ENCODE measurements at regions not wholly inside any gene's neighbourhood (a gene's known extent, or its start where the extent isn't known, plus 50 kb on each side); places are given as distances from the start of the nearest gene placed in this dataset.
"Not testable (repeated sequence)": the region's sequence is repeated elsewhere in the genome, so short reads cannot be mapped to it uniquely, and the experiment has no call there.

DNA sequence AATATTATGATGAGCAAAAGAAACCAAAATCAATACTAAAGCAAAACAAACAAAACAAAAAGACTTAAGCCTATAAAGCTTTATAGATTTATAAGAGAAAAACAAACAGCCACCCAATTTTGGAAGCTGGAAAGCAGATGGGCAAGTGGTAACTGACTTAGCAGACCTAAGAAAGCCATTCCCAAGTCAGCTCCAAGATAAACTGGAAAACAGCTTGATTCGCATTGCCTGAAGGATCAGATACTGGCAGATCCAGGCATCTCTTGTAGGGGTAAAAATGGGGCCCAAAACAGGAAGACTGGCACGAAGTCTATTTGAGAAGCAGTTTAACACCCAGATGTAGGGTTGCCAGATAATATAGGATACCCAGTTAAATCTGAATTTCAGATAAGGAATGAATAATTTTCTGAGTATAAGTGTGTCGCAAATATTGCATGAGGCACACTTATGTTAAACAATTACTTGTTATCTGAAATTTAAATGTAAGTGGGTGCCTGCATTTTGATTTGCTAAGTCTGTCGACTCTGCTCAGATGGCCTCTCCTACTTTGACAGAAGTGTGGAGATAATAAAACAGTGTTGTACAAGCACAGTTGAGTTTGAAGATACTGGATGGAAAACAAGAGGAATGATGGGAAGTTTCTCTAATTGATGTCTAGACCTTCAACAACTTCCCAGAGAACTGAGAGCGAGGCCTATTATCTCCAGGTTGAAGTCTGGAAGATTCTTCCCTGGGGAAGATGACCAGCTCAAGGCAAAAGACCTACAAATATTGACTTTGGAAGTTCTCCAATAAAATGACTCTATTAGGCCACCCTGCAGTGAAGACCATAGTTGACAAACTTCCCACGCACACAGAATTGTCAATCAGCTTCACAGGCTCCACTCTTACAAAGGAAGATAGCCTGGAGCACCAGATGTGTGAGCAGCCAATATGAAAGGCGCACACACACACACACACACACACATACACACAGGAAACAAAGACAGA, 113.4 kb downstream of the FAM50B start:
- no peak for DNase-seq

DNA sequence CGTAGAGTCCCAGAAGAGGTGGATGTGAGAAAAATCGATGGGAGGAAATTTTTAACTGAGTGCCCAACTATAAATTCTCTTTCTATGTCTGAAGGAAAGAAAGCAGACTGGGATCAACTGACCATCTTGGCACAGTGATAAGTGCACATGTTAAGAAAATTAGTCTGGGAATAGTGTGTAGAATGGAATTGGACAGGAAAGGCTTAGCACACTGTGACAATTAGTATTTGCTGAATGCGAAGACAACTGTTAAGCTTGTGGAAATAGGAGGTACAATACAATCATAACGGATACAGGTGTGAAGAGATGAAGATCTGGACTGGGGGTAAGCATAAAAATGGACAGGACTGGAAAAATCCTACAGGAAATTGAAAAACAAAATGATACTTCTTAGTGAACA, 114.3 kb downstream of the FAM50B start:
- DNase-seq, result no peak

DNA sequence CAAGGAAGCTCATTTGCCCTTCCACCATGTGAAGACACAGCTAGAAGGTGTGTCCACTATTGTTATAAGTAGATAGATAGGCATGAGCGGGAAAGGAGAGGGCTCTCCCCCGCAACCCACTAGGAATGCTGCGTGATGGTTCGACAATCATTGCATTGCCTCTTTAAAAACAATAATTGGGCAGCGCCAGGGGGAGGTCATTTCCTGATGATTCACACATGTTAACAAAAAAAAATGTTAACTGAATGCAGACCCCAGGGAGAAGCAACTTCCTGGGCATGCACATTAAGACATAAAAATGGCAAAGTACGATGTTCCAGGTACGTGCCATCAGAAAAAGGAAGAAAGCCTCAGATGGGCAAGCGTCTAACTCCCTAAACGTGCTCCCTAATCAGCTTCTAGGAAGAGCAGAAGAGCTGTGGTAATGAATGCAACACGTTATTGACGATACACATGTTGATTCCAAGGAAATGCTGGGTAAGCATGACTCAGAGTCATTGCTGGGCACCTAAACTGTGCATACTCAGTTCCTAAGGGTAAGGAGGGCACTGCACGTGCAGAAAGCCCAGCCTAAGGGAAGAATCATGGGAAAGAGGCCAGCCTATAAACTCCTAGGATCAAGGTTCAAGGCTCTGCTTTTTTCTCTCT, 113.7 kb downstream of the FAM217A start:
- DNase-seq, result no peak

DNA sequence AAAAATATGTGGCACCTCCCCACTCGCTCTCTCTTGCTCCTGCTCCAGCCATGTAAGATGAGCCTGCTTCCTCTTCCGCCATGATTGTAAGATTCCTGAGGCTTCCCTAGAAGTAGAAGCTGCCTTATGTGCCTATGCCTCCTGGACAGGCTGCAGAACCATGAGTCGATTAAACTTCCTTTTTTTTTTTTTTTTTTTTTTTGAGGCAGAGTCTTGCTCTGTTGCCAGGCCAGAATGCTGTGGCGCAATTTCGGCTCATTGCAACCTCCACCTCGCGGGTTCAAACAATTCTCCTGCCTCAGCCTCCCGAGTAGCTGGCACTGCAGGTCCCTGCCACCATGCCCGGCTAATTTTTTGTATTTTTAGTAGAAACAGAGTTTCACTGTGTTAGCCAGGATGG, 112.5 kb downstream of the FAM217A start:
- DNase-seq, result no peak

DNA sequence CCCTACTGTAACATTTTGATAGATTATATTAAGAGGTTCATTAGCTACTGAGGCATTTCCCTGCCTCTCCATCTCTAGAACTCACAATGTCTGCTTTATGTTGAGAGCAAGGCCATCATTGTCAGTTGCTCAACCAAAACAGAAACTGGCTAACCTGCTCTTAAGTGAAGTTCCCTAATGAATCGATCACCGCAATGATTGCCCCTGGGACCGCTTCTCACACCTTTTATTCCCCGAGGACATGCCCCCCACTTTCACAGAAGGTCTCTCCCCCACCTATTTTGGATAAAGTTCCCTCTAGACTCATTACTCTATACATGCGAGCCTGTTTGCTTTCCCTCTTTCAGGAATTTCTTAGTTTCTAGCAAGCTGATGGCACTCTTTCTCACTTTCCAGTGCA, 108.8 kb downstream of the FAM217A start:
- no peak for DNase-seq

DNA sequence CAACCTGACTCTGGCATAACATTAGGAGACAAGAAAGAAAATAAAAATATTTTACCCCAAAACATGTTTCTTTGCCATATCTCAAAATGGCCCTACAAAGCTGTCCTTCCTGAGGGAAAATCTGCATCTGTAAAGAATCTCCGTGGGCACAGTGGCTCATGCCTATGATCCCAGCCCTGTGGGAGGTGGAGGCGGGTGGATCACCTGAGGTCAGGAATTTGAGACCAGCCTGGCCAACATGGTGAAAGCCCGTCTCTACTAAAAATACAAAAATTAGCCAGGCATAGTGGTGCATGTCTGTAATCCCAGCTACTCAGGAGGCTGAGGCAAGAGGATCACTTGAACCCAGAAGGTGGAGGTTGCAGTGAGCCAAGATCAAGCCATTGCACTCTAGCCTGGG, 105.8 kb downstream of the FAM217A start:
- DNase-seq, result not testable (repeated sequence)

DNA sequence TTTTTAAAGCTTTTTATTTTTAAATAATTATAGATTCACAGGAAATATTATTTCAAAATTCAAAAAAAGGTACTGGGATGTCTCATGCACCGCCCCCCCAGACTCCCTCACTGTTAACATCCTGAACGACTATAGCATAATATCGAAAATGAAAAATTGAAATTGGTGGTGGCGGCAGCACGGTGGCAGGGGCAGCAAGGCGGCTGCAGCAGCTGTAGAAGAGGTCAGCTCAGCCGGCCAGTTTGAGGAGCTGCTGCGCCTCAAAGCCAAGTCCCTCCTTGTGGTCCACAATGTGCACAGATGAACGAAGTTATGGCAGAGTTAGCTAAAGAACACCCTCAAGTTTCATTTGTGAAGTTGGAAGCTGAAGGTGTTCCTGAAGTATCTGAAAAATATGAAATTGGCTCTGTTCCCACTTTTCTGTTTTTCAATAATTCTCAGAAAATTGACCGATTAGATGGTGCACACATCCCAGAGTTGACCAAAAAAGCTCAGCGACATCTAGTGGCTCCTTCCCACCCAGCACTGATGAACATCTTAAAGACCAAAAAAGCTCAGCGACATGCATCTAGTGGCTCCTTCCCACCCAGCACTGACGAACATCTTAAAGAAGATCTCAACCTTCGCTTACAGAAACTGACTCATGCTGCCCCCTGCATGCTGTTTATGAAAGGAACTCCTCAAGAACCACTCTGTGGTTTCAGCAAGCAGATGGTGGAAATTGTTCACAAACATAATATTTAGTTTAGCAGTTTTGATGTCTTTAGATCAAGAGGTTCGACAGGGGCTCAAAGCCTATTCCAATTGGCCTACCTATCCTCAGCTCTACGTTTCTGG, 100.8 kb downstream of the FAM217A start:
- no peak for DNase-seq

DNA sequence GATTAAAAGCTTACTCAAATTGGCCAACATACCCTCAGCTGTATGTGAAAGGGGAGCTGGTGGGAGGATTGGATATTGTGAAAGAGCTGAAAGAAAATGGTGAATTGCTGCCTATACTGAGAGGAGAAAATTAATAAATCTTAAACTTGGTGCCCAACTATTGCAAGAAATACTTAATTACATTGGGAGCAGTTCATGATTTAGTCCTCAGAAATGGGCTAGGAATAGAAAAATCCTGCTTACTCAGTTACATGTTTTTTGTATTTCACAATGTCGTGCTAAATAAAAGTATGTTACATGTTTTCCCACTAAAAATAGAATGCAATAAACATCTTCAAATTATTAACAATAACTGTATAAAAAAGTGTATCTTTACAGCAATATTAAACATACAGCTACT, 100.0 kb downstream of the FAM217A start:
- not testable (repeated sequence) for DNase-seq

DNA sequence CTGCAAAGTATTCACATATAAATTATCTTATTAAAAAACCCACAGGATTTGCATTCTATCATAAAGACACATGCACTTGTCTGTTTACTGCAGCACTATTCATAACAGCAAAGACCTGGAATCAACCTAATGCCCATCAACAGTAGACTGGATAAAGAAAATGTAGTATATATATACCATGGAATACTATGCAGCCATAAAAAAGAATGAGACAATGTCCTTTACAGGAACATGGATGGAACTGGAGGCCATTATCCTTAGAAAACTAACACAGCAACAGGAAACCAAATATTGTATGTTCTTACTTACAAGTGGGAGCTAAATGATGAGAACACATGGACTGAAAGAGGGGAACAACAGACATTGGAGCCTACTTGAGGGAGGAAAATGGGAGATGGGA, 97.0 kb downstream of the FAM217A start:
- DNase-seq, result no peak

DNA sequence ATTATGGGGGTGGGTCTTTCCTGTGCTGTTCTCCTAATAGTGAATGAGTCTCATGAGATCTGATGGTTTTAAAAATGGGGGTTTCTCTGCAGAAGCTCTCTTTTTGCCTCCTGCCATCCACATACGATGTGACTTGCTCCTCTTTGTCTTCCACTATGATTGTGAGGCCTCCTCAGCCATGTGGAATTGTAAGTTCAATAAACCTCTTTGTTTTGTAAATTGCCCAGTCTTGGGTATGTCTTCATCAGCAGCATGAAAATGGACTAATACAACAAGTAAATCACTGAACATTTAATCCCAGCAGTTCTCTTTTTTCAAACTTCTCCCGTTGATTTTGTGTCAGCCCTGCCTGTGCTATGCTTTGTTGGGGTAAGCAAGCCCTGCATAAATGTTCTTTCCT, 95.2 kb downstream of the FAM217A start:
- no peak for DNase-seq

DNA sequence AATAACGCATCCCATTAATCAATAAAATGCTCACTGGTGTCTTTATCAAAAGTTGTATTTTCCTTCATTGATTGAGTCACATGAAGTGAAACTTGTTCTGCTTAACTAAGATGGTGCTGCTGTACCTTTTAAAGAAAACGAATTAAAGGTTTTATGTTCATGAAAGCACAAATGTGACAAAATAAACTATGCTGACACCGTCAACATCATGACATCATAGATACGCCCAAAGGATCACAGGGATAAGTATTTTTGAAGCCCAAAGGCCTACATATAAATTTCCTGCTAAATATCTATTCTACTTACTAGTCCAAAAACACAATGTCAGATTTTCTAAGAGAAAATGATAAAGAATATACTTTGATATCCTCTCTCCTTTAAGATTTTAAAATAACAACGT, 94.4 kb downstream of the FAM217A start:
- no peak for DNase-seq

DNA sequence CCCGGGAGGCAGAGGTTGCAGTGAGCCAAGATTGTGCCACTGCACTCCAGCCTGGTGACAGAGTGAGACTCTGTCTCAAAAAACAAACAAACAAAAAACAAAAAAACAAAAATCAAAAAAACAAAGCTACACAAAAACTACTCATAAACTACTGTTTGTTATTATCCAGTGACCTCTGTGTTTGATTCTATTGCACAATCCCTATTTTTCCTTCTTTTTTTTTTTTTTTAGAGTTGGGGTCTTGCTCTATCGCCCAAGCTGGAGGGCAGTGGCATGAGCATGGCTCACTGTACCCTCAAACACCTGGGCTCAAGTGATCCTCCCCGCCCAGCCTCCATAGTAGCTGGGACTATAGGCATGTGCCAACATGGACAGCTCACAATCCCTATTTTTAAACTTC, 92.7 kb downstream of the FAM217A start:
- no peak for DNase-seq

DNA sequence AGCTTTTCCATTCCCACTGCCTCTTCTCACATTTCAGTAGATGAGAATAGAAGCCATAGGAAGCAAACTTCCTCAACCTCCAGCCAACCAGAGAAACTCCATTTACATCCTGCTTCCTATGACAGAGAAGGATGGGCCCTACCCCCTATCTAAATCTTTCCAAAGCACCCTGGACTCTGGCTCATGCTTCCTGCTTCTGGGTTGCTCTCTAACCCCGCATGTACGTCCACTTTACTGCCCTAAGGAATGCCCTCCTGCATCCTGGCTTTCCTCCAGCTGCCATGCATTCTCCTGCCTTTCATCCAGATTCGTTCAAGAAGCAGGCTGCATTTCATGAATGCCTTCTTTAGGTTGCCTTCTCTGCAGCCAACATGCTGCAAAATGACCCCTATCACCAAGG, 91.9 kb downstream of the FAM217A start:
- DNase-seq, result no peak

DNA sequence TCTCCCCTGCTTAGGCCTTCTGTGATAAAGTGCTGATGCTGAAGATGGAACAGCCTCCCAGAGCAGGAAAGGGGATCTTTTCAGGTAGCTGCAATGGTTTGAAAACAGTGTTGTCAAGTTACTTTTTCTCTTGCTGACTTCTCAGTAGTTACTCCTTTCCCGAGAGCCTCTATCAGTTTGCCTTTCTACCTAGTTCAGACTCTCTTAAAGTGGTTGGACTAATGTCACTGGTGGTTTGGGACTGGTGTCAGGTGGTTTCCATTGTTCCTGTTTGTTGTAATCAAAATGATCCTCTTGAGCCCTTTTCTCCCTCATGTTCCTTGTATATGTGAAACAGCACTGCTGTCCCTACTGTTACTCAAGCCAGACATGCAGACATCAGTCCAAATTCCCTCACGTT, 91.4 kb downstream of the FAM217A start:
- DNase-seq, result no peak

DNA sequence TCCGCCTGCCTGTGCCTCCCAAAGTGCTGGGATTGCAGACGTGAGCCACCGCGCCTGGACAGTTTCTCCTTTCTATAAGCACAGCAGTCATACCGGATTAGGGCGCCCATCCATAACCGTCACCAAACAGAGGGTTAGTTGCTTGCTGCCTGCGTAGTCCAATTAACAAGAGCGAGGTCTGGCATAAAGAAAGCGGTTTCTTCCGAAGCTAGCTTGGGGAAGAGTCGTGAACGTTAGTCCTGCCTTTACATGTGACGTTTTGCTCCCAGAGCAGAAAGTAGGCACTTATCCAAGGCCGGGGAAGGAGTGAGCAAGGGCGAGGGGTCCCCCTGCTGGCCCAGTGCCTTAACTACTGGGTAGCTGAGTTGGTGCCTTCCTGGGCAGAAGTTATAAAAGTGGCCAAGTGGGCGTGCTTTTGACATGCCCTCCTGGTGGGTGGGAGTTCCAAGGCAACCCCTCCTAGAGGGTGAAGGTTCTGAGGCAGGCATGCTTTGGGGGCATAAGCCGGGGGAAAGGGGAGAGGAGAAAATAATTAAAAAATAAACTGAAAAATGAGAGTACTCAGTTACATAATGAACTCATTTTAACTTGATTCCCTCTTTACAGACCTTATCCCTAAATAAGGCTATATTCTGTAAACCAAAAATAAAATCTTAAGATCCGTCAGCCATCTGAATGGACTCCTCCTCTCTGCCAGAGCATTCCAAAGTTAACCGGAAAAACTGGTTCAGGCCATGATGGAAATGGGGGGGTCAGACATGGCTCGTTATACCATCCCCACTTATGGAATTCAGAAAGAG, 88.0 kb downstream of the FAM217A start:
- DNase-seq, result no peak

DNA sequence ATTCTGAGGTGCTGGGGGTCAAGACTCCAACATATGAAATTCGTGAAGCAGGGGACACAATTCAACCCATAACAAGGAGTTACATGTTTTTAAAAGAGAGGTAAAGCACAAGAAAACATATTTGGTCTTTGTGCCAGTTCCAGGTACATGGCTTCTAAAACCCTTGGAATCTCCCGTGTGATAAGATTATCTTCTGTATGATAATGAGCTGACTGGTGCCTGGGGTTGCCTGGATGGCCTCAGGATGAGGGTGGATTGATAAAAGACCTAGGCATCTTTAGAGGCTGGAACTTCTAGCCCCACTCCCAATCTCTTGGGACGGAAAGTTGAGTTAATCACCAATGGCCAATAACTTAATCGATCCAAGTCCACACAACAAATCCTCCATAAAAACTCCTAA, 87.0 kb downstream of the FAM217A start:
- no peak for DNase-seq

DNA sequence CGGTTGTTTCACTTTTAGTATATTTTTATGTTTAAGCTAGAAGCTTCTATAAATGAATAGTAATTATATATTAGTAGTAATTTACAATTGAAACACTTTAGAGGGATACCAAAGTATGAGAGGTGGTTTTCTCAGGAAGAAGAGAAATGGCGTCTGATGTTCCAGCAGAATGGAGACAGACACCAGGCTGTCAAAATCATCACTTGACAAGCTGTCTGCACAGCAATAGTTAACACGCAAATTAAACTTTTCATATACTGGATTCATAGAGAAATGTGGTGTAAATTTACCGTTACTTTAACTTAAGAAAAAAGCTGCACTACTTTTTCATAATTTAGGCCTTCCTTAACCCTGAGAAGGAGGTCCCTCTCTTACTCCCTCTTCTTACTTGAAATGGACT, 82.6 kb downstream of the FAM217A start:
- DNase-seq, result no peak

DNA sequence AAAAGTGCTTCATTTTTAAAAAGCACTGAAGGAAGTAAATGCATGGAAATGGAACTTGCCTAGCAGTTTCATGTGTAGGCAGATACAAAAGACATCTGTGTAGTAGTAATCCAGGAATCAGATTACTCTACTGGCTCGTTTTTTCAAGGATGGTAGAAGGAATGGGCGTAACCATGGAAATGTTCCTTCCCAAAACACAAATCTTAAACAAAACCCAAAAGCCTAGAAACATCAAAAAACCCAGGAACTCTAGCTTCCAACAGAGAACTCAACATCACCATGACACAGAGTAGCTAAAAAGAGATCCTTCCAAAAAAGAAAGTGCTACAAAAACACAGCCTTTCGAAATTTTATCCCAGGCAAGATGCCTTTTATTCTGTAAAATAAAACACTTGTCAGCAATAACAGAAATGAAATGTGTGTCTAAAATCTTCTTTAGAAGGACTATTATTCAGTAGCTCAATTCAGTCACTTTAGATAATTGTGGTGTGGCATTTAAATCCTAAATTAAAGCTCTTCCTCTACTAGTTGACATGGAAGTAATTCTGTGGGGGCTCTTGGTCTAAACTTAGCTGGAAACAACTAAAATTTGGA, 81.7 kb downstream of the FAM217A start:
- no peak for DNase-seq

DNA sequence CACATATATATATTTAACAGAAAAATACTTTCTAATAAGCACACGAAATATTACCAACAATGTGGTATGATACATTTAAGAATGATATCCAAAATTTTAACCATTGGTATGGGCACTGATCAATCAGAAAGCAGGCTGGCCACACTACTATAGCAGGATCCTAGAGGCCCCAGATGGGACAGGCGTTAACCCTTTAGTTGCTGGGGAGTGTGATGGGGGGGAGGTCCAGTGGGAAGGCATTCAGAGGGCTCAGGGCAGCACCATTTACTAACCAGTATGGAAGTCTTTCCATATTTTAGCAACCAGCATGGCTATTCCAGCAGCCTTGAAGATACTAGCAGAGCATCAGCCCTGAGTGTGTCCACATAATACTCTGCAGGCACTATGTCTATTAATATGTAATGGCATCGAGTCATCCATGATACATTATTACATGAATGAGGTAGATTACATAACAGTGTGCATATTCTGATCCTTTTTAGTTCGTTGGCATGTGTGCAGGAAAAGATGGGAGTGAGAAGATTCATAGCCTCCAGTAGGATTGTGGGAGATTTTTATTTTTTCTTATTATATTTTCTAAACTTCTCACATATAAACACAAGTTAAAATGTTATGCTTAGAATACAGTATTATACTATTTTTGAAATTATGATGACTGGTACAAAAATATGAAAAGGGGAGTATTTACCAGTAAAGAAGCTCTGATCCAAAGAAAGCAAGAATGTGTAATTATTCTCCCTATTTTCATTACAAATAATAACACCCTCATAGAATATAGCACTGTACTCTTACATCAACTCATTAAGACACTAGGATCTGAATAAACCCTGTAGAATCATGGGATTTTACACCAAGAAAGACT, 78.9 kb downstream of the FAM217A start:
- no peak for DNase-seq

DNA sequence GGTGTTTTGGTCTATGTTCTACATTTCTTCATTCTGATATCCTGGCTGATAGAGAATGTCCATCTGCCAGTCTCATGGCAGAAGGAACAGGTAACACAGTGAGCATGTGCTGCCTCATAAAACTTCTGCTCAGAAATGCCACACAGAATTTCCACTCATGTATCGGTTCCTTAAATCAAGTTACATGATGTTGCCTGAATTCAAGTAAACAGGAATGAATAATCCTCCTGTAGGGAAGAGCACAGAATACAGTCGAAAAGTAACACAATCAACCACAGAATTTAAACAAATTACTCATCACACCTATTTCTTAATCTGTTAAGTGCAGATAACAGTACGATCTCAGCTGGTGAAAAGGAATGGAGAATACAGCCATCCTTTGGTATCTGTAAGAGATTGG, 74.7 kb downstream of the FAM217A start:
- no peak for DNase-seq

Measured in cortex of kidney (tissue), 1 donor.